Epithelial cell of prostate (primary cell): ENCODE measurements at regions not wholly inside any gene's neighbourhood (a gene's known extent, or its start where the extent isn't known, plus 50 kb on each side); places are given as distances from the start of the nearest gene placed in this dataset.
"Not testable (repeated sequence)": the region's sequence is repeated elsewhere in the genome, so short reads cannot be mapped to it uniquely, and the experiment has no call there.

ENCODE experiments used
- DNase-seq: peaks from one replicate; pipeline ENCODE4 v3.0.0-alpha.2; 2011; ENCODE audit warnings: low read depth, low spot score
- H3K27ac ChIP-seq: fragments of 450-650 bp; 2 replicates; pipeline ENCODE4 v1.5.1; 2017; ENCODE audit warnings: mild to moderate bottlenecking

DNA sequence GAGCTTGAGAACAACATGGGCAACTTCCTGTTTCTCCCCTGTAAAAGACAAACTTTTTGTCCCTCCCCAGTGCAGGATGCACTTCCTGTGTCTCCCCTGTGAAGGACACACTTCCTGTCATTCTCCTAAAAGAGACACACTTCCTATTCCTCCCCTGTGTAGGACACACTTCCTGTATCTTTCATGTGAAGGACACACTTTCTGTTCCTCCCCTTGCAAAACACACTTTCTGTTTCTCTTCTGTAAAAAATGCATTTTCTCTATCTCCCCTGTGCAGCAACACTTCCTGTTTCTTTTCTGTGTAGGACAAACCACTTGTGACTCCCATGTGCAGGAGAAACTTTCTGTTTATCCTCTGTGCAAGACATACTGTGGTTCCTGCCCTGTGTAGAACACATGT is 488.6 kb upstream of the USP9Y start:
- no peak overlapping the region for H3K27ac ChIP-seq
- DNase-seq, result no peak

DNA sequence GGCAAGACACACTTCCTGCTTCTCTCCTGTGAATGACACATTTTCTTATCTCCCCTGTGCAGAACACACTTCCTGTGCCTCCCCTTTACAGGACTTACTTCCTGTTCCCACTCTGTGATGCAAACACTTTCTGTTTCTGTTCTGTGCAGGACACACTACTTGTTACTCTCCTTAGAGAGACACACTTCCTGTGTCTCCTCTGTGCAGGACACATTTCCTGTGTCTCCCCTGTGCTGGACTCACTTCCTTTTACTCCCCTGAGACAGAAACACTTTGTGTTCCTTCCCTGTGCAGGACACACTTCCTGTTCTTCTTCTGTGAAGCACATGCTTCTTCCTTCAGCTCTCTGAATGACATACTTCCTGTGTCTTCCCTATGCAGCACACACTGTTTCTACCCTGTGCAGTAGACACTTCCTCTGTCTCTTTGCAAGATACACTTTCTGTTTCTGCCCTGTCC is 485.4 kb upstream of the USP9Y start:
- no peak for DNase-seq
- no peak overlapping the region for H3K27ac ChIP-seq

DNA sequence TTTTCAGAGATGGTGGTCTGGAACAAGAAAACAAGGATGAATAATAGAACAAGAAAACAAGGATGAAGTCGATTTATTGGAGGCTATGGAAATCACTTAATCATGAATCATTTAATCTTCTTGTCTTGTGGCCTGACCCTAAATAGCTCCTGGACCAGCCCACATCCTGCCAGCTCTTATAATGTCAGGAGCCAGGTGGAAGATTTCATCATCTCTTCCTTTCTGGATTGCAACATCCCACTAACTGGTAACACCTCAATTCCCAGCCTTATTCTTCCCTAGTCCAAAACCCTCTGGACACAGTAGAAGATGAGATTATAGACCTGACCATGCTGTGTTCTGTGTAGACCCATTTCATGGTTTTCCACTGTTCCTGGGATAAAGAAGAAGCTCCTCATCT is 470.1 kb upstream of the USP9Y start:
- peak; percentile 3 for DNase-seq
- peak overlapping the region; percentile 37 for H3K27ac ChIP-seq

DNA sequence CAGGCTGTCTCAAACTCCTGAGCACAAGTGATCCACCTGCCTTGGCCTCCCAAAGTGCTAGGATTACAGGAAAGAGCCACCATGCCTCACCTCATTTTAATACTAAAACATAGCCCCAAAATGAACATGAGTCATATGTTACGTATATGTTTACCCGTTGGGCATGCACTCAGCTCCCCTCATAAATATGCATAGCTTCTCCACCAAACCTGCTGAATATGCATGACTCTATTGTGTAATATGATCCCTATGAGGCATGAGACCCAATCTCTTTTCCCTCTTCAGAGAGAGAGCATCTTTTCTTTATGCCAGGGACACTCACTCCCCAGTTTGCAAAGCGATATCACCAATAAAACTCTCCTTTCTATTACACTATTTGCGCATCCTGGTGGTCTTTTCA is 464.6 kb upstream of the USP9Y start:
- no peak for DNase-seq
- no peak overlapping the region for H3K27ac ChIP-seq

DNA sequence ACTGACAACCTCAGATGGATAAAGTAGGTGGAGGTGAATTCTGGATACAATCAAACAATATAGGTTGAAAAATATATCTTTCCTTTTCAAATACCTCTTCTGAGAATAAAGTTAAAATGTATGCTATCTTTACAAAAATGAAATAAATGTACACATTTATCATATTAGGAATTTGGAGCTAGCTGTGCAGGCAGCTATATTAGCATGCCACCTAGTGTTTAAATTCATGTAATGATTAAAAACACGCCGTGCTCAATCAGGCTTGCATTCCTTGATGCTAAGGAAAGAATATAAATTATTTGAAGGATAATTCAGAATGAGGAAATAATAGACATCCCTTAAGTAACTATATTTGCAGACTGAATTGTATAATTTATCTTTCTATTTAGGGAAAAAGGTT is 460.7 kb upstream of the USP9Y start:
- not testable (repeated sequence) for DNase-seq, H3K27ac ChIP-seq

DNA sequence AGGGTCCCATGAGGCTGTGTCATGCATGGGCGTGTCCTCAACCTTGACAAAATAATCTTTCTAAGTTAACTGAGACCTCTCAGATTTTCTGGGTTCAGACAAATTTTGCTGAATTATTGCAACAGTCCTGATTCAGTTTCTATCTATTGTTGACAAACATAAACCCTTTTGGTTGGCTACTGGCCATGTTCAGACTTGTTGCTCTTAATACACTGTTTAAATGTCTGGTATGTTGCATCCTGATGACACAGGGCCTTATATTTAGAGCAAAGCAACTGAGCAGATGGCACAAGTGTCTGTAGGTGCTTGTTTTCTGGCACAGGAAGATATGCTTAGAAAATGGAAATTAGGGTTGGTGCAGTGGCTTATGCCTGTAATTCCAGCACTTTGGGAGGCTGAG is 456.9 kb upstream of the USP9Y start:
- H3K27ac ChIP-seq, result no peak overlapping the region
- DNase-seq, result peak; percentile 40

DNA sequence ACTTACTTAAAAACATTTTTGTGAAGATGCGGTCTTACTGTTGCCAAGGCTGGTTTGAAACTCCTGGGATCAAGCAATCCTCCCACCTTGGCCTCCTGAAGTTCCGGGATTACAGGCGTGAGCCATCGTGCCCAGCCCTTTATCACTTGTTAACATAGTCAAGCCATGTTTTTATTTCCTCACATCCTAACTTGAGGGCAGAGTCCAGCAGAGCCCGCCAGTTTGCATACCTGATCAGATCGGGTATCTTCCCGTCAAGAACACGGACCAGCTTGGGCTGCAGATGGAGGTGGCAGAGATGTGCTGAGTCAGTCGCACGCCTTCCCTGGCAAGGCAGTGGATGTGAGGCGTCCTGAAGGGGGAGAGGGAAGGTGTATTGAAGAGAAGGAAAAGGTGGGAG is 447.3 kb upstream of the USP9Y start:
- DNase-seq, result no peak
- no peak overlapping the region for H3K27ac ChIP-seq

DNA sequence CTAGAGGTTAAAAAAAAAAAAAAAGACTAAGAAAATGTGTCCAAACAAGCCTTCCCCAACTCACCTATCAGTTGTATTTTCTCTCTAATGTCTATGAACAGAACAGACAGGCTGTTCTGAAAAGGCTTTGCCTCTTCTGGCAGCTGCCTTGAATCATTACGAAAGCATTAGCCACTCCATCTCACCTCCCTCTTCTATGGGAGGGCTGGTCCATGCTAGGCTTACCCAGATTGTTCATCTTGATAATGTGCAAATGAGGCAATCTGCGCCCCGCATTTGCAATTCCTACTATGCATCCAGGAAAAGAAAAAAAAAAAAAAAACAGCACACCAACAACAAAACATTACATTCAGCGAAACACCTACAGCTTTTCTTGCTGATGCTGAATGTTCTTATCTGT is 429.9 kb upstream of the USP9Y start:
- no peak for DNase-seq
- no peak overlapping the region for H3K27ac ChIP-seq

DNA sequence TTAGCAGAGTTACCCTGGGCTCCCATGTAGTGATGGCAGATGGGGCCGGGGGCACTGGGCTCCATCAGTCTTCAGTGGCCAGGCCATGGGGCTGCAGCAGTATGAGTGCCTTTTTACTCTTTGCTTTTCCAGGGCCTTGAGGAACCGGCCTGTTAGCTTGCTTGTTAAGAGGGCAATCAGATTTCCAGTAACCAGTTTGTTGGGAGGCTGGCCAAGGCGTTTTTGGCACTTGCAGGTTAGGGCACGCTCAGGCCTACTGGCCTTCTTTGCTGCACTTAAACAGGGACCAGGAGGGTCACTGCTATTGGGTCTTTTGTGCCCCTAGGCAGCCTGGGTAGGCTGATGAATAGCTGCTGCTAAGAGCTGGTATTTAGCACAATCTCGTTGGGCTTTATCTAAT is 415.4 kb upstream of the USP9Y start:
- no peak overlapping the region for H3K27ac ChIP-seq
- no peak for DNase-seq

DNA sequence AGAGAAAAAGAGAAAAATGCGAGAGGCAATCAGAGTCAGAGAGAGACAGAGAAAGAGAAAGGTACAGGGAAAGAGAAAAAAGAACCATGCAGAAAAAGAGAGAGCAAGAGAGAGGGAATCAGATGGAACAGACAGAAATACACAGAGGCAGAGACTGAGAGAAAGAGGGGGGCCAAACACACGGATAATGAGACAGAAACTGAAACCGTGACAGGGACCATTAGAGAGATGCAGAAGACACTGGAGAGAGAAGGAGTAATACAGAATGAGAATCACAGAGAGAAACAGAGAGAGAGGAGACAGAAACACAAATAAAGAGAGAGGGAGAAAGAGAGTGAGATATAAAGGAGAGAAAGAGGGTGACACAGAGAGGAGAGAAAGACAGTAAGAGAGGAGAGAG is 412.1 kb upstream of the USP9Y start:
- no peak overlapping the region for H3K27ac ChIP-seq
- no peak for DNase-seq

DNA sequence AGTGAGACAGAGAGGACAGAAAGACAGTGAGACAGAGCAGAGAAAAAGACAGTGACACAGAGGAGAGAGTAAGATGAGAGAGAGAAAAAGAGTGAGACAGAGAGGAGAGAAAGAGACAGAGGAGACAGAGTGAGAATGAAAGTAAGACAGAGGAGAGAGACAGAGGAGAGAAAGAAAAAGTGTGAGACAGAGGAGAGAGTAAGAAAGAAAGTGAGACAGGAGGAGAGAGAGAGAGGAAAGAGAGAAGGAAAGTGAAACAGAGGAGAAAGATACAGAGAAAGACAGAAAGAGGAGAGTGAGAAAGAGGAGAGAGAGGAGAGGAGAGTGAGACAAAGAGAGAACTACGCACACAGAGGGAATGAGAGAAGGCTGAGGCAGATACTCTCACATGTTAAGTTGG is 411.6 kb upstream of the USP9Y start:
- no peak overlapping the region for H3K27ac ChIP-seq
- no peak for DNase-seq

DNA sequence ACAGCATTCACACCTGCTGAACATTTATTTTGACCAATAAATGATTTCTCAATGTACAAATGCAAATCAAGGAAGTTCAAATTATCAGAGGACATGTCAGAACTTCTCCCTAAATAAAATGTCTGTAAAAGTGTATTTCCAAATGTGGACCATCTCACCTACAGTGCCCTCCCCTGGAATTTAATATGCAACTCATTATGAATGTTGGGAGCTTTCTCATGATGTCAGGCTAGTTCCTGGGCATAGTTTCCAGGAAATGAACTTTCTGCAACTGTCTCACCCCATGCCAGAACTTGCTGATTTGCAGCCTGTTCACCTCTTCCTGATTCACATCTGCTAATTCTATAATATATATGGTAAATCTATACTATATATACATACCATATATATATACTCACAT is 408.5 kb upstream of the USP9Y start:
- DNase-seq, result no peak
- no peak overlapping the region for H3K27ac ChIP-seq

DNA sequence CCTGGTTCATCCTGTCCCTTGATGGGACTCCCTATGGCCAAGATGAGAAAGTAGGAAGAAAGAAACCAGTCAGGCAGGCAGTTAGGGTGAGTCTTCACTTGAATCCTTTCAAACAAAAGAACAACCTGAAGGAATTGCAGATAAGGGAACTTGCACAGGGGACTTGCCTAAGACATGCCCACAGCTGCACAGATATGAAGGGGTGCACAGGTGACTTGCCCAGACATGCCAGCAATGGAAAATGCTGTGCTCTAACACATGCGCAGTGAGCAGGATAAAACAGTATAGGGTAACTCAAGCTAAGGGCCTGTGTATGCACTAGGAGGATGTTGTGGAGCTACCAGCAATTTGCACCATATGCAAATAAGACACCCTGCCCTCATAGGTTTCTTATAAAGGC is 404.6 kb upstream of the USP9Y start:
- peak overlapping the region; percentile 71 for H3K27ac ChIP-seq
- DNase-seq, result peak; percentile 40

DNA sequence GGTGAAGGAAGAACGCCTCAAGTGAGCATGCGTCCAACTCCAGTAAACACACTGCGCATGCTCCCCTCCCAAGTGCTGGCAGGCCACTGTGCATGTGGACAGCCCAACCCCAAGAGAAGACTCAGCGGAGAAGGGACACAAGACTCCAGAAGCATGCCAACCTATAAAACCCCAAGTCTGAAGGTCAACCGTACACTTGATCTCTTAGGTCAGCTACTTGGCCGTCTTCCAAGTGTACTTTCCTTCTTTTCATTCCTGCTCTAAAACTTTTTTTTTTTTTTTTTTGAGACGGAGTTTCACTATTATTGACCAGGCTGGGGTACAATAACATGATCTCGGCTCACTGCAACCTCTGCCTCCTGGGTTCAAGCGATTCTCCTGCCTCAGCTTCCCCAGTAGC is 401.2 kb upstream of the USP9Y start:
- DNase-seq, H3K27ac ChIP-seq: not testable (repeated sequence)

DNA sequence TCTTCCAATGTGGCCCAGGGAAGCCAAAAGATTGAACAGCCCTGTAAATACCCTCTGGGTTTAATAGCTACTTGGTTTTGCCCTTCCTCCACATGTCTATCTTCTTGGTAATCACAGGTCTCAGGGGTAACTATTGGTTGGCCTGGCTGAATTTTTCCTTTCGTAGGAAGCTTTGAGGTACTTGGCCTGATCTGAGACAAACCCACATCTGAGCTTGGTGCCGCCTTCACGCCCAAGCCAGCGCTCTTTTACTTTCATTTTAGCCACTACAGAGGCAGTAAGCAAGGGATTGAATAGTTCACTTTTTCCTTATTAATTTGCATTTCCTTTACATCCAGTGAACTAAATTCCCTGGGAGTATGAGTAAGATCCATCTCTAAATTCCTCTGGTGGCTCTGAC is 397.6 kb upstream of the USP9Y start:
- DNase-seq, result no peak

DNA sequence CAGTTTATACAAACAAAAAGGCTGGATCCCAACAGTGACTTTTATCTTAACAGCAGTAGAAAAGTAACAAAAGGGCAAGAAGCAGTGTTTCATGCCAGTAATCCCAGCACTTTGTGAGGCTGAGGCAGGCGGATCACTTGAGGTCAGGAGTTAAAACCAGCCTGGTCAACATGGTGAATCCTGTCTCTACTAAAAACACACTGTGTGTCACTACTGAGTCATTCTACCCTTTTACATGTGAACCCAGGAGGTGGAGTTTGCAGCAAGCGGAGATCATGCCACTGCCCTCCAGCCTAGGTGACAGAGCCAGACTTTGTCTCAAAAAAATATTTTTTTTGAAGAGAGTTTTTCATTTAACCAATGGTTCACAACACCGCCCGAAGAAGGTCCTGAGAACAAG is 395.6 kb upstream of the USP9Y start:
- no peak overlapping the region for H3K27ac ChIP-seq
- no peak for DNase-seq

More for the DNA sequence above, 397.6 kb upstream of the USP9Y start:
- no peak overlapping the region for H3K27ac ChIP-seq

DNA sequence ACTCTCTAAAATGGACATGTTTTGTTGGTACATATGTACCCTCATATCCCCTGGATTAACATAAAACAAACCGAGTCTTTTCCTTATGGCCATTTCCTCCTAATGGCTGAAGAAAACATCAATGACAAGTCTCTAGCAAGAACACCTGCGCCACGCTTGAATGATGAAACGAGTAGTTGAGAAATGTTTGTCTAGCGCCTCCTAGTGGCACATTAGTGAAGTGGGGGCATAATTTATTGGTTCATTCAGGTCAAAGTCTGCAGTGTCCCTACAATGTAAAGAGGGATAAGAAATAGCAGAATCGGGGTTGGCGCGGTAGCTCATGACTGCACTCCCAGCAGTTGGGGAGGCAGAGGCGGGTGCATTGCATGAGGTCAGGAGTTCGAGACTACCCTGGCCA is 391.8 kb upstream of the USP9Y start:
- DNase-seq, result no peak

DNA sequence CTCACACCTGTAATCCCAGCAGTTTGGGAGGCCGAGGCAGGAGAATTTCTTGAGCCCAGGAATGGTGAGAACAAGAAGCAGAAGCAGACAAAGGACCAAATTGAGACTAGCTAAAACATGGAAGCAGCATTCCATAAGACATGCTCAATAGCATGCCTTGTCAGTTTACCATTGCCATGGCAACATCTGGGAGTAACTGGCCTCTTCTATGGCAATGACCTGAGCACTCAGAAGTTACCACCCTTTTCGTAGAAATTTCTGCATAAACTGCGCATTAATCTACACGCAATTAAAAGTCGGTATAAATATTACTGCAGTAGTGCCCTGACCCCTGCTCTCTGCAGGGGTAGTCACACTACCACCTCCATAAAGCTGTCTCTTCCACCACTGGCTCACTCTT is 390.2 kb upstream of the USP9Y start:
- H3K27ac ChIP-seq, result no peak overlapping the region
- DNase-seq, result no peak

More for the DNA sequence above, 391.8 kb upstream of the USP9Y start:
- no peak overlapping the region for H3K27ac ChIP-seq

DNA sequence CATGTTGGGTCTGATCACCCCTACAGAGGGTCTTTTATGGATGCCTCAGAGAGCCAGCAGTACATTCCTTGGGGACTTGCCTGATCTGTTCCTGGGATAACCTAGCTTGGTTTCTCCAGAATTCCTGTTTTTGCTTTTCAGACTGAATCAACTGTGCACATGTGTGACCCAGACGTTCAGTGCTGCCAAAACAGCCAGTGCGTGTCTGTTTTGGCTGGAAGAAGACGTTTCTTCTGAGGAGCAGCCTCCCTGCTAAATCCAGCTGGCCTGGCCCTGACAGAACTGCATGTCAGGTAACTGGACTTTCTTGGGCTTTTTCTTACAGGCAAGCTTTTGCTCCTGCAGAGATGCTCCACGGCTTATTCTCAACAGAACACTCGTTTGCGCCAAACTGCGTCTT is 373.3 kb upstream of the USP9Y start:
- DNase-seq, result no peak
- H3K27ac ChIP-seq, result no peak overlapping the region

DNA sequence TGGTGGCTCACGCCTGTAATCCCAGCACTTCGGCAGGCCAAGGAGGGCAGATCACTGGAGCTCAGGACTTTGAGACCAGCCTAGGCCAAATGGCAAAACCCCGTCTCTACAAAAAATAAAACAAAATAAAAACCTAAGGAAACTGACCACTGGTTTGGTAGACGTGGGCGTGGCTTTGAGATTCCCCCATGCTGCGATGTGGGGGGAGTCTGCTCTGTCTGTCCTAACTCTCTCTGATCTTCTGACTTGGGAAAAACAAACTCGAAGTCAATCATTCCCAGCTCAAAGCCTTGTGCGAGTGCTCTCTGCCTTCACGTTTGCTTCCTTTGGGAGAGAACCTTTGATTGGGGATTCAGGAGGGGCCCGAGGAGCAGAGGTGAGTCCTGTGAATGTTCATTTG is 369.1 kb upstream of the USP9Y start:
- not testable (repeated sequence) for DNase-seq, H3K27ac ChIP-seq

DNA sequence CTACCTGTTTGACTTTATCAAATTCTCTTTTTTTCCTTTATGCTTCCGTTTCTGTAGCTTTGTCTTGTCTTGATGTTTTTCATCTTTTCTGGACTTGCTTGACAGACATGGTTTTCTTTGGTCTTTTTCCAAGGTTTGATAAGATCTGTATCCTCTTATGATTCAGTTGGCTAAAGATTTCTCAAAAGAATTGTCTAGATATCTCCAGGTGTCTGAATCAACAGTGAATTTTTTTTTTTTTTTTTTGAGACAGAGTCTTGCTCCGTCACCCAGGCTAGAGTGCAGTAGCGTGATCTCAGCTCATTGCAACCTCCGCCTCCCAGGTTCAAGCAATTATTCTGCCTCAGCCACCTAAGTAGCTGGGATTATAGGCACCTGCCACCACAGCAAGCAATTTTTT is 357.8 kb upstream of the USP9Y start:
- DNase-seq, result peak; percentile 34
- H3K27ac ChIP-seq, result no peak overlapping the region

DNA sequence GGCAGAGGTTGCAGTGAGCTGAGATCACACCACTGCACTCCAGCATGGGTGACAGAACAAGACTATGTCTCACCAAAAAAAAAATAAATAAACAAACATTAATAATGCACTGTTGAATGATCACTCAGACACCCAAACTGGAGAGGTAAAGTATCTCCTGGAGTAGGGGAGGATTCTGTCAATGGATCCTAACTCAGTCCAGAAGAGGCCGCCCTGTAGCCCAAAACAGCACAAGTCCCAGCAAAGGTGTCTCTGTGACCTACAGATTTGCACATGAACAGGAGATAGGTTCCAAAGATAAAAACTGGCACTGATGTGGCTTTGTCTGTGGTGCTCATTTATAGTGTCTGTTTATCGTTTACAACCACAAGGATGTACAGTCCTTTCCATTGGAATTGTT is 352.9 kb upstream of the USP9Y start:
- DNase-seq, result no peak
- no peak overlapping the region for H3K27ac ChIP-seq

DNA sequence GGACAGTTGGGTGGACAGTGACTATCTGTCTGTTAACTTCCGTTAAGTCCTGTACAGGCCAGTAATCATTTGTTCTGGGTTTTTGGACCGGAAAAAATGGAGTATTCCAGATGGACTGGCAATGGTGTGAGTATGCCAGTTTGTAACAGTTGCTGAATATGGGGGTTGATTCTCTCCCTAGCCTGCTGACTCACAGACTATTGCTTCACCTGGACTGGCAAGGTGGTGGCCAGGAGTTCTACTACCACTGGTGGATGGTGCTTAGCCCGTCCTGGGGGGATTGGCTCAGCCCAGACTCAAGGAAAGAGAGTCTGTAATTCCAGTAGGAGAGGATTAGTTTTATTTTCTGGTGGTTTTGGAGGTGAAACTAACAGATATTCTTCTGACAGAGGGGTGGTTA is 343.8 kb upstream of the USP9Y start:
- no peak overlapping the region for H3K27ac ChIP-seq
- DNase-seq, result no peak
